ENCODE measurements at regions not wholly inside any gene's neighbourhood (a gene's known extent, or its start where the extent isn't known, plus 50 kb on each side); places are given as distances from the start of the nearest gene placed in this dataset.

- TF ChIP-seq, protein P1, sequence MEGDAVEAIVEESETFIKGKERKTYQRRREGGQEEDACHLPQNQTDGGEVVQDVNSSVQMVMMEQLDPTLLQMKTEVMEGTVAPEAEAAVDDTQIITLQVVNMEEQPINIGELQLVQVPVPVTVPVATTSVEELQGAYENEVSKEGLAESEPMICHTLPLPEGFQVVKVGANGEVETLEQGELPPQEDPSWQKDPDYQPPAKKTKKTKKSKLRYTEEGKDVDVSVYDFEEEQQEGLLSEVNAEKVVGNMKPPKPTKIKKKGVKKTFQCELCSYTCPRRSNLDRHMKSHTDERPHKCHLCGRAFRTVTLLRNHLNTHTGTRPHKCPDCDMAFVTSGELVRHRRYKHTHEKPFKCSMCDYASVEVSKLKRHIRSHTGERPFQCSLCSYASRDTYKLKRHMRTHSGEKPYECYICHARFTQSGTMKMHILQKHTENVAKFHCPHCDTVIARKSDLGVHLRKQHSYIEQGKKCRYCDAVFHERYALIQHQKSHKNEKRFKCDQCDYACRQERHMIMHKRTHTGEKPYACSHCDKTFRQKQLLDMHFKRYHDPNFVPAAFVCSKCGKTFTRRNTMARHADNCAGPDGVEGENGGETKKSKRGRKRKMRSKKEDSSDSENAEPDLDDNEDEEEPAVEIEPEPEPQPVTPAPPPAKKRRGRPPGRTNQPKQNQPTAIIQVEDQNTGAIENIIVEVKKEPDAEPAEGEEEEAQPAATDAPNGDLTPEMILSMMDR (conservative IDR thresholded peaks at IDR 0.05; ENCODE audit: low read depth, low read length) = no peak
- peak; percentile 51 for TF ChIP-seq BHLHE40 (IDR thresholded peaks at IDR 0.05; ENCODE audit: low read depth, low read length)
Measured at GRCh38 chr21:38925923-38926322, 120.2 kb downstream of the ETS2 start.
